ENCODE measurements at regions not wholly inside any gene's neighbourhood (a gene's known extent, or its start where the extent isn't known, plus 50 kb on each side); places are given as distances from the start of the nearest gene placed in this dataset.

DNA sequence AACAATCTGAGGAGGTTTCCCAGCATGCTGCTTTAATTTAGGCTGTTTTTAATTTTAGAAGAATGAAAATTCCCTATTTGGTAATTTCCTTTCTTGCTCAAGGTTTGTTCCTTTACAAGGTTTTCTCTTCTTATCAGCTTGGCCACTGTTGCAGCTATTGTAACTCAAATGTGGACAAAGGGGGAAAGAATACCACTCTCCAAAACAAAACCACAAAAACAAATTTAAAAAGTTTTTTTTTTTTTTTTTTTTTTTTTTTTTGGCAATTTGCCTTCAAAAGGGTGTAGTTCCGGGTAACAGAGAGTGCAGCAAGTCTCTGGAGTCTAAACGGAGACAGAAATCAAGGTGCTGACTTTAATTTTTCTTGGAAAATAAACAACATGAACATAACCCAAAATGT lies 306.4 kb upstream of the ARGLU1 start:
- FAIRE-seq: no peak
- DNase-seq (ENCODE audit: insufficient read length, low spot score): no peak

DNA sequence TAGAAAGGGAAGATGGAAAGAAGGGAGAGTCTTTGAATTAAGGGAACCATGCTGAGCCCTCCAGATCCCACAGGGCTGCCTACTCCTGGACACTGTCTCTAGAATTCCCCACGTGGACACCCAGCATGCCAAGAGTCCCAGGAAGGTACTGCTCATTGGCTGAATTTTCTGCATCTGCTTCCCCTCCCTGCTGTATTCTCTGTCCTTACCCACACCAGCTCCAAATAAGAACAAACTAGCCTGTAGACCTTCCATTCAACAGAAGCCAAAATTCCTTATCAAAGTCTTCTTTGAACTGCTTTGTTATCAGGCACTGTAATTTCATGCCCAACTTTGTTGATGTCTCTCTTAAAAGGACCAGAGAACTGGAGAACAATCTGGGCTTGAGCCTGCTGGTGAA lies 305.9 kb upstream of the ARGLU1 start:
- FAIRE-seq (no peak), DNase-seq (ENCODE audit: insufficient read length, low spot score) (no peak)

DNA sequence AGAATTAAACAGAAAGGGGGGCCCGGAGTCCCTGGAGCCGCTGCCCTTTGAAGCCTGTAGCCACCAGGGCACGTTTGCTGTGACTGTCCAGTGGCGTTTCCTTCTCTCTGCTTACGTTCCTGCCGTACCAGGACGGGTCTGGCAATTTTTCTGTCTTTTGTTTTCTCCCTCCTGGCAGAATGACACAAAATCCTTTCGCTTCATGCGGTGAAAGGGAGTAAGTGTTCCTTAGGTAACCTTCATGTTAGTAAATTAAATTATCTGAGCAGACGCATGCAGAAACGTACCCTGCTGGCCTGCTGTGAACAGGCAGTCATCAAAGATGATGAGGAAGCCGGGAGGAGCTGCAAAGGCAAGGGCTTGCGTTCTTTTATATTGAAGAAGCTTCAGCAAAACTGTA lies 299.3 kb upstream of the ARGLU1 start:
- no peak for FAIRE-seq
- no peak for DNase-seq (ENCODE audit: insufficient read length, low spot score)

DNA sequence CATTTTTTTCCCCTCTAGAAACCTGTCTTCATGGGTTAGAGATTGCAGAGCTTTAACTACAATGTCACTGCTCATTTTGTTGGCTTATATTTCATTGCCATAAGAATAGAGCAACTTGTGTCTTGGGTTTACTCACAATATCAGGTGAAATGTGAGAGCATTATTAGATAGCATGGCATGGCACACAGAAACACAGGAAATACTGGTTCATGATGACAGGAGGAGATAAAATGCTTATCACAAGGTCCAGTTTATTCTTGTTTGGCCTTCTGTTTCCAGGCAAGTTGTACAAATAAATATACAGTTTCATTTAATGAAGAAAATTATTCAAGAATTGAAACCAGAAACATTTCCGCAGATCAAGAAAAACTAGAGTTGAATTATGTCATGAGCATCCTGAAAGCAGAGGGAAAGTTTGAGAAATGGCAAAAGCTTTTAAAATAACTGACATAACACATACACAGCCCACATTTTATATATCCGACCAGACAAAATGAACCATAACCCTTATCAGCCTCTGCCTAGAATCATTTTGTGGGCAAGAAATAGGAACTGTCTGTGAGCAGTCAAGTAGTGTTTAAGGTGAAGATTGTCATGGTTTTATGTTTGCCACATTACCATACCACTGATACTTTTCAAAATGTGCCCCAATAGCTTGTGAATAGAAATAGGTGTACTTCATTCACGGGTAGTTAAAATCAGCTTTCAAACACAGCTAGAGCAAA lies 297.9 kb upstream of the ARGLU1 start:
- DNase-seq (ENCODE audit: insufficient read length, low spot score): no peak
- no peak for FAIRE-seq

GRCh38 chr13:106859533-106859904 lies 291.6 kb upstream of the ARGLU1 start:
- no peak for DNase-seq (ENCODE audit: insufficient read length, low spot score)
- FAIRE-seq: no peak

DNA sequence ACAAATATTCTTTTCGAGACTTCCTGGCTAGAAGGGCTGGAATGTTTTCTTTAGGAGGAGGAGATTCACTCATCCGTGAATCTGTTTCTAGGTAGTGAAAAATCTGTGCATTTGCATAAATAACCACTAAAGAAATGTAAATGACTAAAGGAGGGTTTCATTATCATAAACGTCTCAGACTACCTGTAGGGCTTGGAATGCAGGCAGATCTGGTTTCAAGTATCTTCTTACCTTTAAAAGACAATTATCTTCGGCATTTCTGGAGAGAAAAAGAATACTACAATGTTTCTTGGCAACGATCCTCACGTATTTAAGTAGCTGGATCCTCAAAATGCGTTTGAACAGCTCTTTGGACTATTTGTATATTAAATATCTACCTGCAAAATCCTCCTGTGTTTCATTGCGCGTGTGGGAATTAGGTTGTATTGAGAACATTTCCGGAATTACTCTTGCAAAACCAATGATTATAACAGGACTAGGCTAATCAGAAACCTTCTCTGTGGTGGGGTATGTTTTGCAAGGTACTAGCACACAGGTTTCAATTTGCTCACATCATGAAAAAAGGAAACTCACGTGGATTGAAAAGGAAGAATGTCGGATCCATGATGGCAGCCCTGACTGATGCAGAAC lies 291.1 kb upstream of the ARGLU1 start:
- DNase-seq (ENCODE audit: insufficient read length, low spot score) (no peak), FAIRE-seq (no peak)

- no peak for DNase-seq (ENCODE audit: insufficient read length, low spot score)
- no peak for FAIRE-seq
Measured at GRCh38 chr13:106852436-106852835, 284.5 kb upstream of the ARGLU1 start.

DNA sequence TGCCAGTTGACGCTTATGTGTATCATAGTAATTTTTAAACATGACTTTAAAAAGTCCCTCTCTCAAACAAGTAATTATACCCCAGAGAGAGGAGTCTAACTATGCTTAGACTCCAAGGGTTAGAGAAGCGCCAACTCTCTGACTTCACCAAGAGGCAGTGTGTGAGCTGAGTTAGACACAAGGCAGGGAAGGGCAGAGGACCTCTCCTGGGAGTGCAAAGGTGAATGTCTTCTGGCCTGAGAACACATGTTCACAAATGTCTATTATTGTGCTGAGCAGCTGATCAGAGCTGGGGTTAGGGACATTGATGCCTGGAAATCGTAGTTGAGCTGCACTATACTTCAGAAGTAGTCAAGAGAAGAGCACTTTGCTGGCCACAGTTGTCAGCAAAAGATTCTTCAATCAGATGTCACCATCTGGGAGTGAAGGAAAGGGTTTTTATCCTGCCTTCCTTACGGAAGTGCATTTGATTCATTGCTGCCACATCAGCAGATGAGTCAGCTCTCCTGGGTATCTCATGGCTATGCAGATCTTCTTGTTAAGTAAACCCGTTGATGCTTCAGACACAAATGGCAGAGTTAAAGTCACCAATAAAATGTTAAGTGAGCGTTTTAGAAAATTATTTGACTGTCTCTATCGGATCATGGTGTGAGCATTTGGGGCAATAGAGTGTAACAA lies 283.2 kb upstream of the ARGLU1 start:
- DNase-seq (ENCODE audit: insufficient read length, low spot score): no peak
- no peak for FAIRE-seq

- FAIRE-seq: no peak
Measured at GRCh38 chr13:106846571-106847448, 278.9 kb upstream of the ARGLU1 start.

DNA sequence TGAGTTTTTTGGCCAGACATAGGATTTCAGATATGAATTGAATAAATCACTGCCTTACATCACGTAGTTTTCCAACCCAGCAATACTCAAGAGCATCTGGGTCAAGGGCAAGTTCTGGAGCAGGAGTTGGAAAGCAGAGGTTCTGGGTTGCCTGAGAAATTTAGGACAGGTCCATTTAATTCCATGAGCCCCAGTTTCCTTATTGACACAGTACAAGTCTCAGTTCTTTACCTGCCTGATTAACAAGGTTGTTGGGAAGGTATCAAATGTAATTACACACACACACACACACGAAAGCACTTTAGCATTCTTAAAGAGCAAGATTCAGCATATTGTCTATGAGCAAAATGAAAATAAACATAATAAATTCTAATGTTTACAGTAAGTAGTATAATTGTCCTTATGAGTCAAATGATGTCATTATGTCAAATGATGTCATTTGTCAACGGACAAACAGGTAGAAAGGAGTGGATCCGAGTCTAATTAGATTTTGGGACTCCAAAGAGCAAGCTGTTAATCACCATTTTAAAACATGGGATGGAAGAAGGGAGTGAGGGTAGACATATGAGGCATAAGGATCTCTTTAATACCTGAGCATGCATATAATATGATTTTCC lies 268.4 kb upstream of the ARGLU1 start:
- no peak for DNase-seq (ENCODE audit: insufficient read length, low spot score)
- no peak for FAIRE-seq

More at GRCh38 chr13:106846571-106847448, 278.9 kb upstream of the ARGLU1 start:
- no peak for DNase-seq (ENCODE audit: insufficient read length, low spot score)

DNA sequence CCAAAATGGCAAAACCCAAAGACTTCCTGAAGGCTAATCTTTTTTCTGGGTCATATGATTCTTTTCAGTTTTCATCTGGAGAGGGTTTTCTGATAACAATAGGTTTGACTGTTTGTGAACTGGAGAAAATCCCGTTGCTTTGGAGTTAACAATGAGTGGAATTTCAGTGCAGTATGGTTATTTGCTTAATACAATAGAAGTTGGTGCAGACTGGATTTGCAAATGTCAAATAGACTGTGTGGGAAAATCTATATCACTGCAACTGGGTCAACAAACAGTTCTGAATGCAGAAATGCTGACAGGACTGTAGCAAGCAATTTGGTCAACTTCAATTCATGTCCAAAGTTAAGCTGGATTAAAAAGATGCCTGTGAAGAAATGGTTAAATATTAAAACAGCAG lies 267.5 kb upstream of the ARGLU1 start:
- no peak for DNase-seq (ENCODE audit: insufficient read length, low spot score)
- FAIRE-seq: no peak

DNA sequence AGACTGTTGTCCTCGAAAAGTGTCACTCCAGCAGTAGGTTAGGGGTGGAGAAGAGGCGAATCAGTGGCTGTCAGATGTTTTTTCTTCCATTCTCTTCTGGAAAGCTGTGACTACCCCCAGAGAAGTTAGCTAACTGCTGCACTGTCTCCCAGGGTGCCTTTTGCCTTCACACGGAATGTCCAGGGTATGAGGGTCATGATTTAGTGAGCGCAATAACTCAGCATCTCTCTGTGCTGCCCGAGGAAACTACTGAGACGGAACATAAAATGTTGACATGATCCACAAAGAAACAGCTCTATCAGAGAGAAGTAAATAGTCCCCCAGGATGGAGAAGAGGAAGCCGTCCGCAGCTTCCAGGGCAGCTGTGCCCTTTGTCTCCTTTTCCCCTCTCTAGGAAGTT lies 254.0 kb upstream of the ARGLU1 start:
- no peak for DNase-seq (ENCODE audit: insufficient read length, low spot score)
- no peak for FAIRE-seq

- no peak for FAIRE-seq
Measured at GRCh38 chr13:106819413-106820180, 251.7 kb upstream of the ARGLU1 start.

GRCh38 chr13:106818971-106819370 lies 251.0 kb upstream of the ARGLU1 start:
- no peak for FAIRE-seq
- DNase-seq (ENCODE audit: insufficient read length, low spot score): no peak

More at GRCh38 chr13:106819413-106820180, 251.7 kb upstream of the ARGLU1 start:
- no peak for DNase-seq (ENCODE audit: insufficient read length, low spot score)

- no peak for FAIRE-seq
- no peak for DNase-seq (ENCODE audit: insufficient read length, low spot score)
Measured at GRCh38 chr13:106815545-106815944, 247.6 kb upstream of the ARGLU1 start.

- DNase-seq (ENCODE audit: insufficient read length, low spot score) (no peak), FAIRE-seq (no peak)
Measured at GRCh38 chr13:106814463-106814862, 246.5 kb upstream of the ARGLU1 start.

- FAIRE-seq (no peak), DNase-seq (ENCODE audit: insufficient read length, low spot score) (no peak)
Measured at GRCh38 chr13:106810069-106810468, 242.1 kb upstream of the ARGLU1 start.

DNA sequence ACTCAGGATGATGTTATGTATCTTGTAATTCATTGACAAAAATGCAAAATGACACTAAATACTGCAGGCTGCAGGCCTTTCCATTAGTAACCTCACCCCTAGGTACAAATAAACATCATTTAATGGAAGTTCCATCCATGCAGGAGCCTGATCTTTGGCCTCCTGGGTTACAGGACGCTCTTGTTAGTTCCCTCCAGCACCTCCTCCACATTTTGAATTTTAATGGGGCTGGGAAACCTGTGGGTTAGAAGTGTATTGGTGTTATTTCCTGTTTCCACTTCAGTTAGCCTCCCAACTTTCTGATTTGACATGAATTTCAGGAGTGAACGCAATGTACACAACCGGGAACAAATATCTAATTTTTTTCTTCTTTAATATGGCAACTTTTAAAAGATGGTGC lies 237.1 kb upstream of the ARGLU1 start:
- FAIRE-seq: no peak

GRCh38 chr13:106802917-106803316 lies 235.0 kb upstream of the ARGLU1 start:
- no peak for FAIRE-seq
- no peak for DNase-seq (ENCODE audit: insufficient read length, low spot score)

More for the DNA sequence above, 237.1 kb upstream of the ARGLU1 start:
- DNase-seq (ENCODE audit: insufficient read length, low spot score): no peak
